HG03025 (cell line): ENCODE measurements at regions not wholly inside any gene's neighbourhood (a gene's known extent, or its start where the extent isn't known, plus 50 kb on each side); places are given as distances from the start of the nearest gene placed in this dataset.
"Not testable (repeated sequence)": the region's sequence is repeated elsewhere in the genome, so short reads cannot be mapped to it uniquely, and the experiment has no call there.

Experiments used
- ATAC-seq: cut with Tn5 transposase; IDR thresholded peaks from one replicate; pipeline ENCODE4 v1.9.1; 2021; ENCODE audit warnings: mild to moderate bottlenecking, moderate library complexity; ENCODE audit not compliant: unreplicated experiment, low FRiP score

DNA sequence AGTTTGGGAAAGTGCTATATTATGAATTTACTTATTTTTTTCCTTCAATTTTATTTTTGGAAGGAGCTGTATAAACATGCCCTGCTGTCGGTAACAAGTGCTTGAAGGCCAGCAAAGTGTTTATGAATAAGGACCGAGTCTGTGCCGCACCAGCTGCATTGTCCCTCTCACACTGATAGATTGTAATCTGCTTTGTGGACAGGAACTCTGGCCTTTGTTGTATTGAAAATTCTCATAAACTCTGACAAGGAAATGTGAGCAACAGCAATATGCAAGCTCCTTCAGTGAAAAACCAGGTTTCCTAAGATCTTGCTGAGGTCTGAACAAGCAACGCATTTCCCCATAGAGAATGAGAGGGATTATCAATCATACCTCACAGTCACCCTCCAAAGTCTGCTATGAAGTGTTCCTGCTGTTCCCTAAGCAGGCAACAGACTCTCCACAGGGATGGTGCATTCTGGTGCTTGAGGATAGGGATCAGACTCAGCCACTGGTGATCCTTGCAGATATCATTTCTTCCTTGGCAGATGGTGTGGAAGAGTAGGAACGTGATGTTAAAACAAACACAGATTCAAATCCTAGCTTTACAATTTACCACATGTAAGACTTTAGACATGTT, 109.6 kb downstream of the KCNJ2 start:
- ATAC-seq, result no peak

DNA sequence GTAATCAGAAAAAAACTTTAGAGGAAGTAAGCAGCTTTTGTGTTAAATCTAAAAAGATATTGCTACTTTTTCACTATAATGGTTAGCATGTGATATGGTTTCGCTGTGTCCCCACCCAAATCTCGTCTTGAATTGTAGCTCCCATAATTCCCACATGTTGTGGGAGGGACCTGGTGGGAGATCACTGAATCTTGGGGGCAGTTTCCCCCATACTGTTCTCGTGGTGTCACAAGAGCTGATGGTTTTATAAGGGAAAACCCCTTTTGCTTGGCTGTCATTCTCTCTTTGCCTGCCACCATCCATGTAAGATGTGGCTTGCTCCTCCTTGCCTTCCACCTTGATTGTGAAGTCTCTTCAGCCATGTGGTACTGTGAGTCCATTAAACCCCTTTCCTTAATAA, 117.1 kb downstream of the KCNJ2 start:
- no peak for ATAC-seq

DNA sequence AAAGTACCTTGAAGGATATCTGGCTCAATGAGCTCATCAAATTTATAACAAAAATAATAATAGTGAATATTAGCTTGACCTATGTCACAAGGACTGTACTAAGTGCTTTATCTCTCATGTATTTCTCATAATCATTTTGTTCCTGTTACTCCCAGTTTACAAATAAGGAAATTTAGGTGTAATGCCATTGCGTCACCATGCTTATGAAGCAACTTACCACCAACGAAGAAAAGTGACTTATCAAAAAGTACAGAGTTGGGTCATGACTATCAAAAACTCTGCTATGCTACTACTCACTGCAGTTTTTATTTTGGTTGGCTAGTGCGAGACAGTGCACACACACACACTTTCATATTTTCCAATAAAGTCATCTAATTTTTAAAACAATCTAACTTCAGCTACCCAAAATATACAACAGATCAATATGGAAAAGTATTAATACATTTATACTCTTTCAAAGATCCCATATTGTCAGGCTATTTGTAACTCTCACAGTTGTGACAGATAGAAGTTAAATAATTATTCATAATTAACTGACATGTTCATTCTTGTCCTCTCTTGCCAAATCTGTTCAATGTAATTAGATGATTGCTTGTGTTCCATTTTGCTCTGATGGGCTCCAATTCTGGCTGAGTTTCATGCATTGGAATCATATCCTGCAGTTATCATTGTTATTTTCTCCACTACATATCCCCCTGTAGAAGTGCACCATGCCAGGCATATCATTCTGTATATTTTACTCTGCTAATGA, 119.4 kb downstream of the KCNJ2 start:
- no peak for ATAC-seq

DNA sequence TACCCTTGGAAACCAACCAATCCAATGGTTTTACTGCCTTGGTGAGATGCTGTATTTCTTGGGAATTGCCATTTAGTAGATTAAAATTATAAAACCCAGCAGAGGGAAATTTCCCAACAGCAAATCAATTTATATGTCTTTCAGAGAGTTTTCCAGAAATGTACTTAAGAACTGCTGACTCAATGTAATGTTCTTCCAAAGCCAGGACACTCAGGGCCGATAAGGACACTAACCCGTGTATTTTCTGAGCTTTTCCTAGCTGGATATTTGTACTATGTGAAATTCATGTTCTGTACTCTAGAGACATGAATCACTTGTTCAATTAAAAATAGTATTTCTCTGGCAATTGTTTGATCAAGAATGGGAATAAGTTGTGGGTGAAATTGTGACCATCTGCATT, 121.4 kb downstream of the KCNJ2 start:
- no peak for ATAC-seq

DNA sequence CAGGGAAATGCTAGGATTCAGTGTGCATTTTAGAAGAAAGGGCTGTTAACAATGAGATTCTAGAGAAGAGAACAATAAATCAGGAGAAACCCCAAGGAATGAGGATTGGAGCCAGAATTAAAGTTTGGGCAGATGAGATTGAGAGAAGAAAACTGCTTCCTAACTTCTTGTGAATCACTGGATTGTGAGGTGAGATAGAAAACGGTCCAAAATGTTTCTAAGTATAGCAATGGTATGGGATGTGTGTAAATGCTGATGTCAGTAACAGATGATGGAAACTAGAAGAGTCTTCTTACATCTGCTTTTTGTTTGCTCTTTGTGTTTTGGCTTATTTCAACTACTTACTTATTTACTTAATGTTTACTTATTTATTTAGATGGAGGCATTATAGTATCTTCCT, 123.0 kb downstream of the KCNJ2 start:
- no peak for ATAC-seq

DNA sequence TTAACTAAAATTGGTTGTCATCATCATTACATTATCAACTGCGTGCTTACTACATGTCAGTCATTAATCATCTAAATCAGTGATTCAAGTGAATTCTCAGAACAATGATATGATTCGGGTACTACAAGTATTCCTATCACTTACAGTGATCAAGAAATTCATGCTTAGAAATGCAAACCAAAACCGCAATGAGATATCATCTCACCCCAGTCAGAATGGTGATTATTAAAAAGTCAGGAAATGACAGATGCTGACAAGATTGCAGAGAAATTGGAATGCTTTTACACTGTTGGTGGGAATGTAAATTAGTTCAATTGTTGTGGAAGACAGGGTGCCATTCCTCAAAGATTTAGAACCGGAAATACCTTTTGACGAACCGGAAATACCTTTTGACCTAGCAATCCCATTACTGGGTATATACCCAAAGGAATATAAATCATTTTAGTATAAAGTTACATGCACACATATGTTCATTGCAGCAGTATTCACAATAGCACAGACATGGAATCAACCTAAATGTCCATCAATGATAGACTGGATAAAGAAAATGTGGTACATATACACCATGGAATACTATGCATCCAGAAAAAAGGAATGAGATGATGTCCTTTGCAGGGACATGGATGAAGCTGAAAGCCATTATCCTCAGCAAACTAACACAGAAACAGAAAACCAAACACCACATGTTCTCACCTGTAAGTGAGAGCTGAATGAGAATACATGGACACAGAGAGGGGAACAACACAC, 124.4 kb downstream of the KCNJ2 start:
- ATAC-seq, result not testable (repeated sequence)

DNA sequence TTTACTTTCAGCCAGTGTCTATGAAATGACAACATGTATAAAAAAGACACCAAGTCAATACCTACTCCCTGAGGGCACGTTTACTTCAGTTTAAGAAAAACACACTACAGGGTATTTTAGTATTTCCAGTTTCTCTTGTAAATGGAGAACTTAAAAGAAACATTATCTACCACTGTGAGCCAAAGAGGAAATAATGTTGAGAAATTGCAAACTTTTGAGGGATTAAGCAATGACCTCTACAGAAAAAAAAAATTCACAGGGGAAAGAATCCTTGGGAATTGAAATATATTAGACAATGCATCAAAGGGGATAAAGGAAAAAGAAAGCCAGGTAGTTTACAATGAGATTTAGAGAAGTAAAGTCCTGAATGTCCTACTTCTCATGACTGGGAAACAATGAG, 126.0 kb downstream of the KCNJ2 start:
- ATAC-seq, result no peak

DNA sequence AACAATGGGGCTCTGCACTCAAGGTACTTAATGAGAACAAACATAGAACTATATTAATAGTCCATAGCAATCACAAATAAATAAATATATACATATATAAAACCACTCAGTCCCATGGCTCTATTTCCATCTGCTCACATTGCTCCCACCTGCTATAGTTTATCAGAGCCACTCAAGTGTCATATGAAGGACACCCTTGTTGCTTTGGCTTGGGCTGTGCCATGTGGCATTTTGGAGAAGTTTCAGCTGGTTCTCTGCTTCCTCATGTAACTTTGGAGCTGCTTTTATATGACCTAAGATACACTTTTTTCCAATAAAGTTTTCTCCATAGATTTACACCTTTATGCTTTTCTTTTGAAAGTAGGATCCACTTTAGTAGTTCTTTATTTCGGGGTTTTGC, 126.4 kb downstream of the KCNJ2 start:
- ATAC-seq, result no peak

DNA sequence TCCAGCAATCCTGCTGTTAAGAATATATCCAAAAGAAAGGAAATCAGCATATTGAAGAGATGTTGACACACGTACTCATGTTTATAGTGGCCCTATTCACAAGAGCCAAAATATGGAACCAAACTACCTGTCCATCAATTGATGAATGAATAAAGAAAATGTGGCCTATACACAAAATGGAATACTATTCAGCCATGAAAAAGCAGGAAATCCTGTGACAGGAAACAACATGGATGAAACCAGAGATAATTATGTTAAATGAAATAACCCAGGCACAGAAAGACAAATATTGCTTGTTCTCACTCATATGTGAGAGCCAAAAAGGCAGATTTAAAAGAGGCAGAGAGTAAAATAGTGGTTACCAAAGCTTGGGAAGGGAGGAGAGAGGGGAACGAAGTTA, 127.1 kb downstream of the KCNJ2 start:
- ATAC-seq, result no peak

DNA sequence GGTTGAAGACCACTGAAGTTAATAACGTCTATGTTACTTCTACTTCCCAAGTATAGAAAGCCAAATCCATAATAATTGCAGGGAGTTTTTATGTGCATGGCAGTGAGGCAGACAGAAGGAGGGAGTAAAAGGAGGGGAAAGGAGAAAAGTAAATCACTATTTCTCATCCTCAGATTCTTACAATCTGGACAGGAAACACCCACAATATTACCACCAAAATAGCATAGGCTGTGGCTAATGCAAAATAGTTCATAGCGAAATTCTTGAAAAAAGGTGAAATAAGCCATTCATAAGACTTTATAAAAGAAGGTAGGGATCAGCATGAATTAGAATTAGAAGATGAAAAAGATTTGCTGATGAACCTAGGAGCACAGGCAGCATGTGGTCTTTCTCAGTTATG, 128.1 kb downstream of the KCNJ2 start:
- ATAC-seq, result no peak

DNA sequence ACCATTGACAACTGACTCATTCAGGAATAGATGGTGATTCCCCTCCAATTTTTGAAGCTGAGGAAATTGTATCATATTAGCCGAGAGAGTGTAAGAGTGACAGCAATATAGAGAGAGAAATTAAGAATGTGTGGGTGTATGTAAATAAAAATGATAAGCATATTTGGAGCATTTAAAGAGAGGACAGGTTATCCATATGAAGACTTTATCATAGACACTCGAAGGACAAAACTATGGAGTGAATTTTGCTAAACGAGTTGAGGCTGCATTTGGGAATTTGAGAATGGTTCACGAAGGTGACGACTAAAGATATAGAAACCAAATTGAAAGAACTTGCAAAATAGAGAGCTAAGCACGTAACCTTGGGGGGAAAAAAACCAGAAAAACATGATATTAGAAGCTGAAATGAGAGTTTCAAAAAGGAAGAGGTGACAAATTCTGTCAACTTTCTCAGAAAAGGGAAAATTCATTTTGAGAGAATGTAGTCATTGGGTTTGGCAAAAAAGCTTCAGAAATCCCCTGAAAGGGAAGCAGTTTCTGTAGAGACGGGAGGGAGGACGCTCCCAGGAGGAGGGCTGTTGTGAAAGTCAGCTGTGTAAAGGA, 129.7 kb downstream of the KCNJ2 start:
- ATAC-seq, result no peak

DNA sequence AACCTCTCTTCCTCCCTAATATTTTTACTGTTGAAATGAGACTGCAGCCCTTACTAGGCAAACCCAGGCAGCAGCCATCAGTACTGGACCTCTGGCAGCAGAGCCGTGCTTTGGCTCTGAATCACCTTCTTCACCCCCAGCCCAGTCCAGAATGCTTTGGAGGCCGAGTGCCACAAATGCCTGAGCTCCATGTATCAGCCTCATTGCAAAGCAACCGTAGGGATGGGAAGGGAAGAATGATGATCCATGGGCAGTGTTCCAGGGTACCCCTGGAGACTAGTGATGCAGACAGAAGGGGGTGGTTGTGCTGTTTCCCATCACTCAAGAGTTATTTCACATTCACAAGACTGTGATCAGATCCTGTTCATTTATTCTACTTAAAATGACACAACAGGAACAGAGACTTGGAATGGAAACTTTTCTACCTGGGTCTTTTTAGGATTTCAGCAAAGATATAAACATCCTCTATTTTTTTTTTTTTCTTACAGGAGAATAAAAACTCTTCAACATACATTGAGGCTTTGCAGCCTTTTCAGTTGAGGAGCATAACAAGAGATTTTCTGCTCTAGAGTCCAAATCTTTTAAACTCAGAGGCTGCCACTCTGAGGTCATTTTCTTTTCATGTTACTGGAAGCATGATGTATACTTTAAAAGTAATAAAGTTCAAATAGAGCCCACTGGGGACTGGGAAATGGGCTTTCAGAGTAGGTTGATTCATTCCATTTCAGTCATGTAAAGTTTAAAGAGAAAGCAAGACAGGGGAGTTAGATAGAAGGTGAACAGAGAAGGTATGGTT, 138.3 kb downstream of the KCNJ2 start:
- ATAC-seq, result no peak

DNA sequence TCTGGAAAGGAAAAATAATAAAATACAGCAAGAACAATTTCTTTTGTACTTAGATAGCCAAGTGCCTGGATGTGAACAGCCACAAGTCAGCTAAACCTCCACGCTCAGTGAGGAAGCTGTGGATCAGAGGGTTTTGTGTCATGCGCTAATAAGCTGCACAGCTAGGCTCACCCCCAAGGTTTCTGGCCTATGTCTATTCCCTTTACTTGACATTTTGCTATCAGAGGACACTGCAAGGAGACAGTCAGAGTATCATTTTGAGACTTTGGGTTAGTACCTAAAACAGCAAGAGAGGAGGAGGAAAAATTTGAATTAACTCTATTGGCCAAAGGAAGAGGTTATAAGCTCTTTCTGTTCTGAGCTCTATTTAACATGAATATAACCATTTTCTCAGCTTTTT, 139.3 kb downstream of the KCNJ2 start:
- ATAC-seq, result no peak

DNA sequence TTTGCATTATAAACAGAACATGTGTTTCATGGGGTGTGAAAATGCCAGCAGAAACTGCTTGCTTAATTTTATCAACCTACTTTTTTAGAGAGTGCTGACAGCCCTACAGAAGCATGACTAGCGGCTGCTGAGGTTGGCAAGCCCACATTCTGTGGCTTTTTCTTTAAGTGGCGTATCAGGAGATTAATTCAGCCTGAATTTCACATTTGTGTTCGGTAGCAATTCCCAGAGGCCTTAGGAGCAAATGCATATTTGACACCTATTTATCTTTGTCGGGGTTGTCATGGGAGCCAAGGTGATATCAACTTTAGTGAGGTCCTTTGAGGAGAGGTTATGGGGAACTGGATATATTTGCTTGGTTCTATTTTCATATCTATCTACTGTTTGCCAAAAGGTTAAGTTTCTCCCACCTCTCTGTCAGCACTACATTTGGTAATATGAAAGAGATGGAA, 140.9 kb downstream of the KCNJ2 start:
- ATAC-seq, result no peak

DNA sequence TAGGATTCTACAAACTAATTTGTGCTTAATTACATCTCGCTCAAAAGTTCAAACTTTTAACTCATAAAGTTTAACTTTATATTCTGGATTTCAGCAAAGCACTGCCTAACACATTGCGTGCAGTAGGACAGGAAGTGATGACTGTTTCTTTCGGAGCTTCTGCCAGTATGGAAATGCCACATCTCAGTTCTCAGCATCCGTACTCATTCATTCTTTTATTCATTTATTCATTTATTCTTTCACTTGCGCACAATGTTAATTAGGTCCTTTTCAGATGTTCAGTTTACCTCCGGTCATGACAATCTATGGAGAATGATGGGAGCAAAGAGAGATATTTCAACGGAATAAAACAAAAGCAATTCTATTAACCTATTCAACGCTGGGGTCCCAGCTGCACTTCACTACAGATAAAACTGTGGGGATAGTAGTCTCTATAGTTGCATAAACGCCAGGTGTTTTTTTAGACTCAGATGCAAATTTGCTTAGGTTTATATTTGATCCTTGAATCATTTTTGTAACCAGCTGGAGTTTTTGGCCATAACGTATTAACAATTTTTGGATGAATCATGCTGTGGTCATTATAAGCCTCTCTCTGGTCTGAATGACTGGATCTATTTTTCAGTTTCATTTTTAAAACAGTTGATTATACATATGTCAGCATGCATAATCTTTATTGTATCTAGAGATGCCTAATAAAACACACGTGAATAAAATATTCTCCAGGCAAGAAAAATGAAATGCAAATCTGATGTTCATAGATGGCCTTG, 143.9 kb downstream of the KCNJ2 start:
- no peak for ATAC-seq

DNA sequence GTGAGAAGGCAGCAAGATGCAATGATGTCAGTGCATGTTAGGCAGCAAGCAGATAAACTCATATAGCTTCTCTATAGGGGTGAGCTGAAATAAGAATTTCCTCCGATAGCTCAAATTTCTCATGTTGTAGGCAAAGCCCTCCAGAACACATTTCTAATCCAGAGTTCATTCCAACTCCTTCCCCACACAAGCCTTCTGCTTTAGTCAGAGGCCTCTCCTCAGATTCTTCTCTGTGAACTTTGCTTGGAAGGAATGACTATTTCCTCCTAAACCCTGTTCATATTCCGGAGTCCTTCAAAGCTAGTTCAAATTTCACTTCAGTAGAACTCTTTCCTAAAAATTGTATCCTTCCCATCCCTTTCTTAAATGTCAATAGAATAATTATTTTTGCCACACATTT, 144.8 kb downstream of the KCNJ2 start:
- ATAC-seq, result no peak

DNA sequence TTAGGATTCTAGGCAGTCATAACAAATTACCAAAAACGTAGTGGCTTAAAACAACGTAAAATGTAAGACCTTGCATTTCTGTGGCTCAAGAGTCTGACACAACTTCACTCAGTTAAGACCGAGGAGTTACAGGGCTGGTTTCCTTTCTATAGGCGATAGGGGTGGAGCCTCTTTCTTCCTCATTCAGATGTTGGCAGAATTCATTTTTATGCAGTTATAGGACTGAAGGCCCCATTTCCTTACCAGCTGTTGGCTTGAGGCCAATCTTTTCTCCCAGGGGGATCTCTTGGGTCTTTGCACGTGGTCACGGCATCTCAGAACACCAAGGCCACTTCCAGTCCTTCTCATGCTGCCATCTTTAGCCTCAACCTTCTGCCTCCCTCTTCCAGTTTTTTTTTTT, 145.2 kb downstream of the KCNJ2 start:
- ATAC-seq, result no peak

DNA sequence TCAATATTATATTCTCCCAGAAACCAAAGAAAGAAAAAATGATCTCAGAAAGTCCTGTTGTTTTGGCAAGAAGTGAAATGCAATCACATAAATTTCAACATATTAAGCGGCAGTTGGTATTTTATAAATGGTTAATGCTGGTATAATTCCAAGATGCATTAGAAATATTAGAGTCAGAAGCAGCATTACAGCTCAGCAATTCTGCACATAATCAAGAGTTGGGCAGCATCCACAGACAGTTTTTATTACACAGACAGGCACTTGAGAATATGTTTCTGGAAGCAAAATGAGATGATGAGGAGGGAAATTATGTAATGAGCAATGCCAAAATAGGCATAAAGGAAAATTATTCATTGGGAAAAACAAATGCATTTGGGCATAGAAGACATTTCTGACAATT, 148.1 kb downstream of the KCNJ2 start:
- ATAC-seq, result no peak

DNA sequence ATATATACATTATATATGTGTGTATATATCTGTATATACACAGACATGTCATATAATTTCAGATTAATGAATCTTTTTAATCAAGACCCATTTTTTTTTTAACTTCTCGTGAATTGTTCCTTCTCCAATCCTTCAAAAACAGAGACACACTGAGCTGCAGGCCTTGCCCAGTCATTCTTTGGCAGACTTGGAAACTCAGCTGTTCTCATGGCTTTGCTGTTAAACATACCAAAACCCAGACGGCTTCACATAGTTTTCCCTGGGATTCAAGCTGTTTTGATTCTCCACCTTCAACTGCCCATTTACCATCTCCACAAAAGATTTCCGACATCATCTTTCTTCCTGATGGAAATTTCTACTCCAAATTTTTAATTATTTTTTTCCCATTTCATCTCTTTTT, 148.7 kb downstream of the KCNJ2 start:
- ATAC-seq, result no peak

DNA sequence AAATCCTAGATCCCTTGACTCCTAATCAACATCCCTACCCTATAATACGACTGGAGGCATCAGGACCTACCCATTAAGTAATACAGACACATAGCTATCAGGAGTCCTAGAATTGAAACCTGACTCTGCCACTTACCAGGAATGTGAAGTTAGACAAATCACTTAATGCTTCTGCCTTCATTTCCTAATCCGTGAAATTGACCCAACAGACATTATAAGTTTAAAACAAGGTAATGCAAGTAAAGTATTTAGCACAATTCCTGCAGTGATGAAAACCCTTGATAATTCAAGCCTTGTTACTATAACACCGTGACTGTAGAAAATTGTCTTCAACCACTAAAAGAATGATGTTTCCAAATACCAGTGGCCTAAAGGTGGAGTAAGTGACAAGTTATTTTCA, 150.2 kb downstream of the KCNJ2 start:
- no peak for ATAC-seq
